H4 (cell line): ENCODE measurements at regions not wholly inside any gene's neighbourhood (a gene's known extent, or its start where the extent isn't known, plus 50 kb on each side); places are given as distances from the start of the nearest gene placed in this dataset.
"Not testable (repeated sequence)": the region's sequence is repeated elsewhere in the genome, so short reads cannot be mapped to it uniquely, and the experiment has no call there.

Source experiments
- DNase-seq: peaks from one replicate; pipeline ENCODE4 v3.0.0-alpha.2; 2015; ENCODE audit warnings: low spot score

- DNase-seq = not testable (repeated sequence)
Measured at GRCh38 chr14:37785298-37785697, 189.9 kb downstream of the TTC6 start.

- not testable (repeated sequence) for DNase-seq
Measured at GRCh38 chr14:37786114-37786625, 190.7 kb downstream of the TTC6 start.

- no peak for DNase-seq
Measured at GRCh38 chr14:37787879-37788494, 192.6 kb downstream of the TTC6 start.

GRCh38 chr14:37791384-37792036 lies 196.1 kb downstream of the TTC6 start:
- no peak for DNase-seq

GRCh38 chr14:37792124-37792523 lies 196.7 kb downstream of the TTC6 start:
- DNase-seq = no peak

- DNase-seq = no peak
Measured at GRCh38 chr14:37796703-37797416, 201.4 kb downstream of the TTC6 start.

GRCh38 chr14:37797675-37798074 lies 202.2 kb downstream of the TTC6 start:
- no peak for DNase-seq

- DNase-seq = no peak
Measured at GRCh38 chr14:37807722-37808121, 212.3 kb downstream of the TTC6 start.

- no peak for DNase-seq
Measured at GRCh38 chr14:37810094-37810801, 214.8 kb downstream of the TTC6 start.

GRCh38 chr14:37813732-37814131 lies 218.3 kb downstream of the TTC6 start:
- no peak for DNase-seq

GRCh38 chr14:37816135-37816534 lies 220.7 kb downstream of the TTC6 start:
- DNase-seq = no peak

GRCh38 chr14:37816743-37817295 lies 221.4 kb downstream of the TTC6 start:
- DNase-seq = no peak

GRCh38 chr14:37819155-37820015 lies 224.0 kb downstream of the TTC6 start:
- no peak for DNase-seq

- DNase-seq = not testable (repeated sequence)
Measured at GRCh38 chr14:37820810-37821209, 225.4 kb downstream of the TTC6 start.

GRCh38 chr14:37824939-37825712 lies 229.7 kb downstream of the TTC6 start:
- DNase-seq = peak; percentile 31

- DNase-seq = peak; percentile 37
Measured at GRCh38 chr14:37826869-37827268, 231.4 kb downstream of the TTC6 start.

- no peak for DNase-seq
Measured at GRCh38 chr14:37830271-37830670, 234.8 kb downstream of the TTC6 start.

GRCh38 chr14:37834275-37834674 lies 238.8 kb downstream of the TTC6 start:
- no peak for DNase-seq

GRCh38 chr14:37838778-37839177 lies 243.3 kb downstream of the TTC6 start:
- not testable (repeated sequence) for DNase-seq

GRCh38 chr14:37841039-37841438 lies 245.6 kb downstream of the TTC6 start:
- DNase-seq = not testable (repeated sequence)
